Activated T-cell treated with anti-CD3 and anti-CD28 coated beads, Interleukin-2, amount 50 U/mL, for 4 hours (primary cell): ENCODE measurements at regions not wholly inside any gene's neighbourhood (a gene's known extent, or its start where the extent isn't known, plus 50 kb on each side); places are given as distances from the start of the nearest gene placed in this dataset.
A peak's percentile ranks its signal among the peaks of the same experiment; 100 is the strongest.
"Not testable (repeated sequence)": the region's sequence is repeated elsewhere in the genome, so short reads cannot be mapped to it uniquely, and the experiment has no call there.

ENCODE experiments used
- ATAC-seq, 2 donors: fragments of 200-7000 bp; cut with Tn5 transposase; one replicate each; pipeline ENCODE4 v1.10.0; 2021
- DNase-seq: peaks from one replicate; pipeline ENCODE4 v3.0.0-alpha.2; 2020
- H3K27me3 Mint-ChIP-seq: one replicate; pipeline ENCODE4 v1.8.0; 2021; ENCODE audit warnings: low read depth, mixed read lengths
- H3K36me3 Mint-ChIP-seq: one replicate; pipeline ENCODE4 v1.8.0; 2022; ENCODE audit warnings: mixed read lengths; ENCODE audit not compliant: insufficient read depth
- H3K4me1 Mint-ChIP-seq: one replicate; pipeline ENCODE4 v1.8.0; 2021; ENCODE audit warnings: low read depth, mixed read lengths
- H3K4me3 Mint-ChIP-seq: one replicate; pipeline ENCODE4 v1.8.0; 2021; ENCODE audit warnings: mild to moderate bottlenecking, moderate library complexity, mixed read lengths
- H3K9me3 Mint-ChIP-seq: one replicate; pipeline ENCODE4 v1.8.0; 2021; ENCODE audit warnings: mixed read lengths

- not testable (repeated sequence) for H3K27me3 Mint-ChIP-seq, ATAC-seq
Observed at GRCh38 chr1:143764831-143765230, 207.0 kb downstream of the FAM72C start.

GRCh38 chr1:143760366-143760765 lies 211.4 kb downstream of the FAM72C start:
- not testable (repeated sequence) for H3K9me3 Mint-ChIP-seq, H3K4me3 Mint-ChIP-seq, H3K27me3 Mint-ChIP-seq, ATAC-seq, H3K4me1 Mint-ChIP-seq, DNase-seq, H3K36me3 Mint-ChIP-seq

More at GRCh38 chr1:143764831-143765230, 207.0 kb downstream of the FAM72C start:
- DNase-seq, H3K9me3 Mint-ChIP-seq, H3K4me1 Mint-ChIP-seq, H3K36me3 Mint-ChIP-seq, H3K4me3 Mint-ChIP-seq: not testable (repeated sequence)

GRCh38 chr1:143755961-143756360 lies 215.8 kb downstream of the FAM72C start:
- not testable (repeated sequence) for H3K4me1 Mint-ChIP-seq, H3K36me3 Mint-ChIP-seq, H3K9me3 Mint-ChIP-seq, H3K4me3 Mint-ChIP-seq, H3K27me3 Mint-ChIP-seq, DNase-seq, ATAC-seq

- Mint-ChIP-seq H3K36me3 (peaks cover 2% of the 10 kb centered on the region), H3K4me1 (peaks cover 2% of the 10 kb centered on the region)
- ATAC-seq: no peak
Observed at GRCh38 chr1:143748906-143749305, 222.9 kb downstream of the FAM72C start.

GRCh38 chr1:143736562-143736961 lies 235.2 kb downstream of the FAM72C start:
- Mint-ChIP-seq H3K9me3 (no peaks in the 10 kb centered on the region), H3K4me1 (no peaks in the 10 kb centered on the region), H3K36me3 (no peaks in the 10 kb centered on the region), H3K27me3 (peaks cover 31% of the 10 kb centered on the region), H3K4me3 (no peak overlapping the region)
- ATAC-seq (no peak), DNase-seq (no peak)

More at GRCh38 chr1:143748906-143749305, 222.9 kb downstream of the FAM72C start:
- no peaks in the 10 kb centered on the region for H3K9me3 Mint-ChIP-seq
- no peak for DNase-seq
- no peak overlapping the region for H3K4me3 Mint-ChIP-seq
- H3K27me3 Mint-ChIP-seq: no peaks in the 10 kb centered on the region

- DNase-seq: no peak
- no peaks in the 10 kb centered on the region for H3K9me3 Mint-ChIP-seq
- no peaks in the 10 kb centered on the region for H3K4me1 Mint-ChIP-seq
- no peak for ATAC-seq
- no peak overlapping the region for H3K4me3 Mint-ChIP-seq
- H3K36me3 Mint-ChIP-seq: no peaks in the 10 kb centered on the region
- peaks cover 38% of the 10 kb centered on the region for H3K27me3 Mint-ChIP-seq
Observed at GRCh38 chr1:143735764-143736461, 235.9 kb downstream of the FAM72C start.

- H3K9me3 Mint-ChIP-seq, ATAC-seq, DNase-seq, H3K4me1 Mint-ChIP-seq, H3K4me3 Mint-ChIP-seq, H3K36me3 Mint-ChIP-seq: not testable (repeated sequence)
- H3K27me3 Mint-ChIP-seq: peaks cover 41% of the 10 kb centered on the region
Observed at GRCh38 chr1:143734261-143734660, 237.5 kb downstream of the FAM72C start.

- not testable (repeated sequence) for ATAC-seq, H3K9me3 Mint-ChIP-seq, H3K36me3 Mint-ChIP-seq, H3K4me1 Mint-ChIP-seq, H3K4me3 Mint-ChIP-seq, DNase-seq
- H3K27me3 Mint-ChIP-seq: peaks cover 40% of the 10 kb centered on the region
Observed at GRCh38 chr1:143730890-143731289, 240.9 kb downstream of the FAM72C start.

- peaks cover 31% of the 10 kb centered on the region for H3K27me3 Mint-ChIP-seq
- not testable (repeated sequence) for H3K9me3 Mint-ChIP-seq, H3K36me3 Mint-ChIP-seq, DNase-seq, H3K4me1 Mint-ChIP-seq, H3K4me3 Mint-ChIP-seq
- peak; percentile 49 to 68 for ATAC-seq
Observed at GRCh38 chr1:143729449-143730111, 242.2 kb downstream of the FAM72C start.

- not testable (repeated sequence) for H3K4me1 Mint-ChIP-seq, DNase-seq, H3K36me3 Mint-ChIP-seq, H3K9me3 Mint-ChIP-seq, H3K4me3 Mint-ChIP-seq
- ATAC-seq: peak; percentile 91
- H3K27me3 Mint-ChIP-seq: peaks cover 29% of the 10 kb centered on the region
Observed at GRCh38 chr1:143728802-143729448, 242.9 kb downstream of the FAM72C start.

- H3K9me3 Mint-ChIP-seq: no peaks in the 10 kb centered on the region
Observed at GRCh38 chr1:143727263-143727662, 244.5 kb downstream of the FAM72C start.

GRCh38 chr1:143721024-143721373 lies 250.8 kb downstream of the FAM72C start:
- DNase-seq: no peak
- Mint-ChIP-seq H3K9me3 (no peaks in the 10 kb centered on the region), H3K27me3 (peaks cover 48% of the 10 kb centered on the region), H3K36me3 (no peaks in the 10 kb centered on the region), H3K4me1 (no peaks in the 10 kb centered on the region), H3K4me3 (no peak overlapping the region)
- no peak for ATAC-seq

More at GRCh38 chr1:143727263-143727662, 244.5 kb downstream of the FAM72C start:
- peaks cover 34% of the 10 kb centered on the region for H3K27me3 Mint-ChIP-seq
- no peak overlapping the region for H3K4me3 Mint-ChIP-seq
- H3K36me3 Mint-ChIP-seq: no peaks in the 10 kb centered on the region
- no peak for ATAC-seq
- no peak for DNase-seq
- H3K4me1 Mint-ChIP-seq: no peaks in the 10 kb centered on the region

- Mint-ChIP-seq H3K9me3 (no peaks in the 10 kb centered on the region), H3K36me3 (no peaks in the 10 kb centered on the region), H3K27me3 (peaks cover 48% of the 10 kb centered on the region), H3K4me1 (no peaks in the 10 kb centered on the region), H3K4me3 (no peak overlapping the region)
- ATAC-seq (peak in 1 of 2 donors; percentile 48), DNase-seq (no peak)
Observed at GRCh38 chr1:143720087-143721023, 251.4 kb downstream of the FAM72C start.

- H3K9me3 Mint-ChIP-seq: no peaks in the 10 kb centered on the region
- H3K27me3 Mint-ChIP-seq: peaks cover 46% of the 10 kb centered on the region
Observed at GRCh38 chr1:143718524-143718923, 253.3 kb downstream of the FAM72C start.

More at GRCh38 chr1:143718524-143718923, 253.3 kb downstream of the FAM72C start:
- H3K4me1 Mint-ChIP-seq: no peaks in the 10 kb centered on the region
- H3K4me3 Mint-ChIP-seq: no peak overlapping the region
- no peak for ATAC-seq
- H3K36me3 Mint-ChIP-seq: no peaks in the 10 kb centered on the region
- no peak for DNase-seq
